Mesendoderm (in vitro differentiated cells): ENCODE measurements at regions not wholly inside any gene's neighbourhood (a gene's known extent, or its start where the extent isn't known, plus 50 kb on each side); places are given as distances from the start of the nearest gene placed in this dataset.

Experiments used
- DNase-seq: peaks from one replicate; pipeline ENCODE4 v3.0.0; 2013
- H2AK5ac ChIP-seq: 2 replicates; pipeline ENCODE4 v1.6.1; 2013; ENCODE audit warnings: low read length, inconsistent platforms
- H2BK120ac ChIP-seq: 2 replicates; pipeline ENCODE4 v1.6.1; 2013; ENCODE audit warnings: low read depth, mild to moderate bottlenecking, low read length, moderate library complexity, mixed read lengths
- H2BK15ac ChIP-seq: replicated peaks from 2 replicates; pipeline ENCODE4 v1.6.1; 2013; ENCODE audit warnings: low read depth, mild to moderate bottlenecking, moderate library complexity
- H2BK5ac ChIP-seq: 2 replicates; pipeline ENCODE4 v1.6.1; 2013; ENCODE audit warnings: low read length, inconsistent platforms
- H3K18ac ChIP-seq: 2 replicates; pipeline ENCODE4 v1.6.1; 2013; ENCODE audit warnings: mild to moderate bottlenecking, low read length, mixed read lengths
- H3K23ac ChIP-seq: one replicate; pipeline ENCODE4 v1.6.1; 2013; ENCODE audit warnings: low read length
- H3K27ac ChIP-seq: 2 replicates; pipeline ENCODE4 v1.5.1; 2013; ENCODE audit warnings: low read depth, mild to moderate bottlenecking, inconsistent platforms, low read length, moderate library complexity
- H3K27me3 ChIP-seq: 2 replicates; pipeline ENCODE4 v1.6.1; 2013; ENCODE audit warnings: low read length, control low read depth, mild to moderate bottlenecking, inconsistent platforms; ENCODE audit not compliant: insufficient read depth, poor library complexity
- H3K36me3 ChIP-seq: 2 replicates; pipeline ENCODE4 v1.6.1; 2013; ENCODE audit warnings: low read length, inconsistent platforms; ENCODE audit not compliant: control insufficient read depth, insufficient read depth
- H3K4ac ChIP-seq: one replicate; pipeline ENCODE4 v1.6.1; 2013; ENCODE audit warnings: low read depth, mild to moderate bottlenecking, low read length, moderate library complexity
- H3K4me1 ChIP-seq: 2 replicates; pipeline ENCODE4 v1.6.1; 2013; ENCODE audit warnings: low read depth, low read length, inconsistent platforms; ENCODE audit not compliant: control insufficient read depth
- H3K4me2 ChIP-seq: 2 replicates; pipeline ENCODE4 v1.6.1; 2013; ENCODE audit warnings: low read length
- H3K4me3 ChIP-seq: 2 replicates; pipeline ENCODE4 v1.5.1; 2013; ENCODE audit warnings: mild to moderate bottlenecking, low read length
- H3K56ac ChIP-seq: one replicate; pipeline ENCODE4 v1.6.1; 2013; ENCODE audit warnings: low read length
- H3K79me1 ChIP-seq: 2 replicates; pipeline ENCODE4 v1.6.1; 2013; ENCODE audit warnings: low read length, inconsistent platforms
- H3K79me2 ChIP-seq: 2 replicates; pipeline ENCODE4 v1.6.1; 2013; ENCODE audit warnings: mild to moderate bottlenecking, low read length; ENCODE audit not compliant: control insufficient read depth, insufficient read depth
- H3K9ac ChIP-seq: 2 replicates; pipeline ENCODE4 v1.6.1; 2013; ENCODE audit warnings: low read length, inconsistent platforms
- H4K5ac ChIP-seq: one replicate; pipeline ENCODE4 v1.6.1; 2013; ENCODE audit warnings: low read length
- H4K8ac ChIP-seq: one replicate; pipeline ENCODE4 v1.6.1; 2013; ENCODE audit warnings: low read depth, mild to moderate bottlenecking, control low read depth, low read length, moderate library complexity
- WGBS: extraction: QIAGEN DNeasy Blood & Tissue Kit; methylation state at CpG from one replicate; pipeline ENCODE4 v1.1.7; 2013; ENCODE audit warnings: low lambda C conversion rate, missing lambda C conversion rate; ENCODE audit not compliant: insufficient coverage; ENCODE audit errors: extremely low coverage; 5-methylcytosine and 5-hydroxymethylcytosine counted together

DNA sequence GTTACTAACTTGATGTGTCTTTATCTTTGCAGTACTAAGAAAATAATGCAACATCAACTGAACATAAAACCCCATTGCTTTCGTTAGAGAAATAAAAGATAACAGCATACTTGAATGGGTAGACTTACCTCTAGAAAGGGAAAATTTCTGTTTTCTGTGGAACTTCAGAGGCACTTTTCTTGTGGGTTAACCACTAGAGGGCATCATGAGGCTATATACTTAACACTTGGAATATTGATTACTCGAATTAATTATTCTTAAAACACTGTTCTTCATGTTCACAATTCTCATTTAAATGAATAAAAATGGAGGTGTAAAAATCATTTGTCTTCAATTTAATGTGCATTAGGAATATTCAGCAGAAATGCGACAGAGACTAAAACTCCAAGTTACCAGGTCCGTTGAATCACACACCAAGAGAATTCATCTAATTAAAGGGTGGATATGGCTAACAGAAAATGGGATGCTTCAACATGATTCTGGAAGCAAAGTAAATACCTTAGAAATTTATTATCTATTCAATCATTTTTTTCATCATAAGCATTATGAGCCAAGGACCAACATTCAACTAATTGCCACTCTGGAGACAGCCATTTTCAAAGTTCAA, 330.8 kb upstream of the PREP start:
- Histone ChIP-seq H2BK120ac (peak overlapping the region; percentile 28), H3K79me1 (no peaks in the 10 kb centered on the region), H2BK15ac (no peak overlapping the region), H3K27ac (no peak overlapping the region), H3K79me2 (no peaks in the 10 kb centered on the region), H2AK5ac (no peak overlapping the region), H4K5ac (no peak overlapping the region), H3K4ac (no peak overlapping the region), H3K4me3 (no peak overlapping the region), H4K8ac (no peak overlapping the region), H3K23ac (no peak overlapping the region), H3K18ac (peak overlapping the region; percentile 28), H3K27me3 (no peaks in the 10 kb centered on the region), H3K9ac (no peak overlapping the region), H2BK5ac (peak overlapping the region; percentile 73), H3K4me1 (no peaks in the 10 kb centered on the region), H3K56ac (peak overlapping the region; percentile 17), H3K4me2 (no peak overlapping the region), H3K36me3 (no peaks in the 10 kb centered on the region)
- DNase-seq = peak; percentile 51
- WGBS = no CpG with 5 or more reads among the region's 4 CpGs

GRCh38 chr6:105728995-105729394, 326.1 kb upstream of the PREP start:
- H2BK5ac ChIP-seq = no peak overlapping the region
- H3K79me2 ChIP-seq = no peaks in the 10 kb centered on the region

GRCh38 chr6:105726902-105727655, 324.2 kb upstream of the PREP start:
- H3K18ac ChIP-seq = no peak overlapping the region

More at GRCh38 chr6:105728995-105729394, 326.1 kb upstream of the PREP start:
- Histone ChIP-seq H3K4me3 (no peak overlapping the region), H3K27ac (no peak overlapping the region), H4K5ac (no peak overlapping the region), H3K4me1 (no peaks in the 10 kb centered on the region), H4K8ac (no peak overlapping the region), H3K36me3 (no peaks in the 10 kb centered on the region), H3K23ac (no peak overlapping the region), H3K79me1 (no peaks in the 10 kb centered on the region), H3K18ac (no peak overlapping the region), H3K9ac (no peak overlapping the region), H3K4ac (no peak overlapping the region), H2BK120ac (no peak overlapping the region), H2BK15ac (no peak overlapping the region), H3K4me2 (no peak overlapping the region), H3K27me3 (no peaks in the 10 kb centered on the region), H2AK5ac (no peak overlapping the region), H3K56ac (no peak overlapping the region)
- DNase-seq = no peak
- no CpG with 5 or more reads among the region's 1 CpG for WGBS

GRCh38 chr6:105714846-105715245, 312.0 kb upstream of the PREP start:
- Histone ChIP-seq H3K79me2 (no peaks in the 10 kb centered on the region), H3K4me3 (no peak overlapping the region), H4K8ac (no peak overlapping the region), H3K27ac (no peak overlapping the region), H3K27me3 (no peaks in the 10 kb centered on the region), H3K23ac (no peak overlapping the region), H4K5ac (no peak overlapping the region), H2BK120ac (no peak overlapping the region), H2BK5ac (no peak overlapping the region), H3K4me2 (no peak overlapping the region), H2BK15ac (no peak overlapping the region), H3K36me3 (no peaks in the 10 kb centered on the region), H3K18ac (no peak overlapping the region), H3K56ac (no peak overlapping the region), H3K9ac (no peak overlapping the region), H3K79me1 (no peaks in the 10 kb centered on the region), H2AK5ac (no peak overlapping the region), H3K4me1 (no peaks in the 10 kb centered on the region), H3K4ac (no peak overlapping the region)
- DNase-seq = no peak

More at GRCh38 chr6:105726902-105727655, 324.2 kb upstream of the PREP start:
- no peaks in the 10 kb centered on the region for H3K36me3 ChIP-seq
- H4K8ac ChIP-seq = no peak overlapping the region
- H2BK120ac ChIP-seq = no peak overlapping the region
- no peak overlapping the region for H3K4me2 ChIP-seq
- WGBS = no CpG with 5 or more reads among the region's 4 CpGs
- H3K4me3 ChIP-seq = no peak overlapping the region
- H3K27me3 ChIP-seq = no peaks in the 10 kb centered on the region
- no peaks in the 10 kb centered on the region for H3K79me2 ChIP-seq
- no peak overlapping the region for H3K56ac ChIP-seq
- no peaks in the 10 kb centered on the region for H3K79me1 ChIP-seq
- no peak for DNase-seq
- H4K5ac ChIP-seq = no peak overlapping the region
- no peak overlapping the region for H2BK15ac ChIP-seq
- no peak overlapping the region for H3K9ac ChIP-seq
- H3K4ac ChIP-seq = no peak overlapping the region
- no peaks in the 10 kb centered on the region for H3K4me1 ChIP-seq
- no peak overlapping the region for H3K23ac ChIP-seq
- H2AK5ac ChIP-seq = no peak overlapping the region
- no peak overlapping the region for H2BK5ac ChIP-seq
- no peak overlapping the region for H3K27ac ChIP-seq

DNA sequence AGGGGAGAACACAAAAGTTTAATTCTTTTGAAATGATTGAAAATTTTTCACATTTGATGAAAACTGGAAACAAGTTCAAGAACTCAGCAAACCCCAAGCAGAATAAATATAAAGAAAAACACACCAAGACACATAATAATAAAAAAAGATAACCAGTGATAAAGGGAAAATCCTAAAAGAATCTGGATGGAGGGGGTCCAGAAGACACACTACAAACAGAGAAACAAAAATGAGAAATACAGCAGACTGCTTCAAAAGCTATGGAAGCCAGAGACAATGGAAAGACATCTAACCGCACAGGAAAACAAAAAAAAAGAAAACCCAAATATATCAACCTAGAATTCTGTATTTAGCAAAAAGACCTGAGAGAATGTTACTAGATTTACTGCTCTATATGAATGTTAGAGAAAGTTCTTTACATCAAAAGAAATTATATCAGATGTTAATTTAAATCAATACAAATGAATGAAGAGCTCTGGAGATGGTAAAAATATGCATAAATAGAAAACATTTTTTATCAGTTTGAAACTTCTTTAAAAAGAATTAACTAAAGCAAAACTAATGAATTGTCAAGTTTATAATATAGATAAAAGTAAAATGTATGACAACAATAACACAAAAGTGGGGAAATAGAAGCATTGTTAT, 310.7 kb upstream of the PREP start:
- H3K27ac ChIP-seq = no peak overlapping the region
- H3K56ac ChIP-seq = no peak overlapping the region
- WGBS = no CpG with 5 or more reads among the region's 1 CpG
- DNase-seq = peak; percentile 37
- H3K4me2 ChIP-seq = no peak overlapping the region
- no peak overlapping the region for H2BK15ac ChIP-seq
- no peak overlapping the region for H2BK120ac ChIP-seq
- no peaks in the 10 kb centered on the region for H3K79me1 ChIP-seq
- no peak overlapping the region for H3K9ac ChIP-seq
- H3K23ac ChIP-seq = no peak overlapping the region
- H3K4ac ChIP-seq = no peak overlapping the region
- H4K5ac ChIP-seq = no peak overlapping the region
- no peaks in the 10 kb centered on the region for H3K4me1 ChIP-seq
- no peak overlapping the region for H3K4me3 ChIP-seq
- no peak overlapping the region for H2AK5ac ChIP-seq
- H3K27me3 ChIP-seq = no peaks in the 10 kb centered on the region
- no peaks in the 10 kb centered on the region for H3K79me2 ChIP-seq
- H2BK5ac ChIP-seq = no peak overlapping the region
- no peaks in the 10 kb centered on the region for H3K36me3 ChIP-seq
- H3K18ac ChIP-seq = no peak overlapping the region
- H4K8ac ChIP-seq = no peak overlapping the region
